ENCODE measurements at regions not wholly inside any gene's neighbourhood (a gene's known extent, or its start where the extent isn't known, plus 50 kb on each side); places are given as distances from the start of the nearest gene placed in this dataset.

DNA sequence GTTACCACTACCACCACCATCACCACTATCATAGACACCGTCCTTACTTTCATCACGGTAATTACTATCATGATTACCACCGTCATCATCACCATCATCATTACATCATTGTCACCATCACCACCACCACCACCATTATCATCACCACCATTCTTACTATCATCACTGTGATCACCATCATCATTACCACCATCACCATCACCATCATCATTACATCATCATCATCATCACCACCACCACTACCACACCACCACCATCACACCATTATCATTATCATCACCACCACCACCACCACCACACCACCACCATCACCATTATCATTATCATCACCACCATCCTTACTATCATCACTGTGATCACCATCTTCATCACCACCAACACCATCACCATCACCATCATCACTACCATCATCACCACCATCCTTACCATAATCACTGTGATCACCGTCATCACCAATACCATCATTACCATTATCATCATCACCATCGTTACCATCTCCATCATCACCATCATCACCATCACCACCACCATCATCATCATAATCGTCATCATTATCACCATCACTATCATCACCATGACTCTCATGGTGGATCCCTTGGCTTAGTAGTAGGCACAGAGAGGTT lies 244.4 kb upstream of the C1orf174 start:
- H3K4me3 ChIP-seq: no peak overlapping the region
- peaks cover 0 to 37% (median 7%) of the 10 kb centered on the region in 9 donors for H3K27me3 ChIP-seq
- DNase-seq (no peak), ATAC-seq (peak in 1 of 4 donors; percentile 42)
- WGBS, 4 donors: 85 to 95% (median 94%) methylated on average over 6 of the region's 6 CpGs
- no peaks in the 10 kb centered on the region for H3K4me1 ChIP-seq
- H3K27ac ChIP-seq: no peak overlapping the region
- no peaks in the 10 kb centered on the region for H3K9me3 ChIP-seq
- no peaks in the 10 kb centered on the region for H3K36me3 ChIP-seq
- intact Hi-C loops (cut with DNase I): no loop called here
- no peak for TF ChIP-seq POLR2A (IDR thresholded peaks at IDR 0.05)
- TF ChIP-seq, protein P1, sequence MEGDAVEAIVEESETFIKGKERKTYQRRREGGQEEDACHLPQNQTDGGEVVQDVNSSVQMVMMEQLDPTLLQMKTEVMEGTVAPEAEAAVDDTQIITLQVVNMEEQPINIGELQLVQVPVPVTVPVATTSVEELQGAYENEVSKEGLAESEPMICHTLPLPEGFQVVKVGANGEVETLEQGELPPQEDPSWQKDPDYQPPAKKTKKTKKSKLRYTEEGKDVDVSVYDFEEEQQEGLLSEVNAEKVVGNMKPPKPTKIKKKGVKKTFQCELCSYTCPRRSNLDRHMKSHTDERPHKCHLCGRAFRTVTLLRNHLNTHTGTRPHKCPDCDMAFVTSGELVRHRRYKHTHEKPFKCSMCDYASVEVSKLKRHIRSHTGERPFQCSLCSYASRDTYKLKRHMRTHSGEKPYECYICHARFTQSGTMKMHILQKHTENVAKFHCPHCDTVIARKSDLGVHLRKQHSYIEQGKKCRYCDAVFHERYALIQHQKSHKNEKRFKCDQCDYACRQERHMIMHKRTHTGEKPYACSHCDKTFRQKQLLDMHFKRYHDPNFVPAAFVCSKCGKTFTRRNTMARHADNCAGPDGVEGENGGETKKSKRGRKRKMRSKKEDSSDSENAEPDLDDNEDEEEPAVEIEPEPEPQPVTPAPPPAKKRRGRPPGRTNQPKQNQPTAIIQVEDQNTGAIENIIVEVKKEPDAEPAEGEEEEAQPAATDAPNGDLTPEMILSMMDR (IDR thresholded peaks at IDR 0.05): no peak

- H3K27ac ChIP-seq: no peak overlapping the region
- DNase-seq: no peak
Observed at GRCh38 chr1:4146101-4146500, 246.0 kb upstream of the C1orf174 start.

DNA sequence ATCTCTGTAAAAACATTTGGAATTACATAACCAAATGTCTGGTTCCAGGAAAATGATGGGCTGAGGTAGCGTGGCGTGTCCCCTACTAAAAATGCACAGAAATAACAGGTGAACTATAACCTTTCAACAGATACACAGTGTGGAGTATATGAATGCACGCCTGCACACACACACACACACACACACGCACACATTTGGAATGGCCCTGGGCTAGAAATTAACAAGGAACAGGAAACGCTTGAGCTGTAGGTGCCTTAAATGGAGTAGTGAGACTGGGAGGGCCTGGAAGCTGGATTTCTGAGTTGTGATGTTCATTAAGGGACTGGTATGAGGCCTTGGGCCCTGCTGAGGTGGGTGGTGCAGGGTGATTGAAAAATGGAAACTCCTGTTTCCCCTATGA lies 246.5 kb upstream of the C1orf174 start:
- no peak for ATAC-seq
- H3K9me3 ChIP-seq: no peaks in the 10 kb centered on the region
- H3K36me3 ChIP-seq: no peaks in the 10 kb centered on the region
- no peak overlapping the region for H3K4me3 ChIP-seq
- intact Hi-C loops (cut with DNase I): no loop called here
- WGBS, 4 donors: 77 to 80% (median 78%) methylated on average over 5 of the region's 5 CpGs
- H3K27me3 ChIP-seq: peaks cover 0 to 16% (median 6%) of the 10 kb centered on the region in 9 donors
- H3K27ac ChIP-seq: no peak overlapping the region
- TF ChIP-seq POLR2A (IDR thresholded peaks at IDR 0.05): no peak
- TF ChIP-seq, protein P1 (IDR thresholded peaks at IDR 0.05): no peak
- no peak for DNase-seq
- no peaks in the 10 kb centered on the region for H3K4me1 ChIP-seq

More at GRCh38 chr1:4146101-4146500, 246.0 kb upstream of the C1orf174 start:
- H3K27me3 ChIP-seq: peaks cover 0 to 21% (median 7%) of the 10 kb centered on the region in 9 donors
- H3K4me3 ChIP-seq: no peak overlapping the region
- TF ChIP-seq, protein P1 (IDR thresholded peaks at IDR 0.05): no peak
- TF ChIP-seq POLR2A (IDR thresholded peaks at IDR 0.05): no peak
- no peaks in the 10 kb centered on the region for H3K4me1 ChIP-seq
- intact Hi-C loops (cut with DNase I): no loop called here
- WGBS, 4 donors: 74 to 87% (median 77%) methylated on average over 7 of the region's 7 CpGs
- no peaks in the 10 kb centered on the region for H3K9me3 ChIP-seq
- ATAC-seq: no peak
- H3K36me3 ChIP-seq: no peaks in the 10 kb centered on the region

DNA sequence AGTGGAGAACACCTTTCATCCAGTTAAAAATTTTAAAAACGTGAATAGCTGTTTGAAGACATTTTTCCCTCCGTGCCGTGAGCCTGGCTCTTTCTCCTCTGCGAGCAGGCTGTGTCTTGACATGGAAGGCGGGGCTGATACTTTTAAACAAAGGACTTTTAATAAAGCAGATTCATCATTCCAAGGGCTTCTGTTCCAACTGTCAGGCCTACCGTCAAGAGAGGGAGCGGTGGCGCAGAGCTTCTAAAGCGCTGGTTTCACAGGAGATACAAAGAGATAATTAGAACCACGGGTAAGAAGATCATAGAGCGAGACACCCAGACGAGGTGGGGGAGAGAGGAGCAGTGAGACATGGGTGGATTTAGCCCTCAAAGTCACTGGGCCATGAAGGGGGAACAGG lies 247.4 kb upstream of the C1orf174 start:
- no peak for TF ChIP-seq POLR2A (IDR thresholded peaks at IDR 0.05)
- TF ChIP-seq, protein P1 (IDR thresholded peaks at IDR 0.05): no peak
- H3K27ac ChIP-seq: no peak overlapping the region
- ATAC-seq (no peak), DNase-seq (no peak)
- H3K27me3 ChIP-seq: peaks cover 0 to 10% (median under 1%) of the 10 kb centered on the region in 9 donors
- H3K4me1 ChIP-seq: no peaks in the 10 kb centered on the region
- intact Hi-C loops (cut with DNase I): no loop called here
- no peaks in the 10 kb centered on the region for H3K36me3 ChIP-seq
- H3K4me3 ChIP-seq: no peak overlapping the region
- WGBS, 4 donors: 69 to 78% (median 72%) methylated on average over 12 of the region's 12 CpGs
- H3K9me3 ChIP-seq: no peaks in the 10 kb centered on the region
